PC-3 (cell line): ENCODE measurements at regions not wholly inside any gene's neighbourhood (a gene's known extent, or its start where the extent isn't known, plus 50 kb on each side); places are given as distances from the start of the nearest gene placed in this dataset.

ENCODE experiments used
- CTCF ChIP-seq: fragments of 300-600 bp; sonication (generic); conservative IDR thresholded peaks from 2 replicates; pipeline ENCODE4 v1.5.1; 2017; ENCODE audit warnings: antibody characterized with exemption, low read depth, mild to moderate bottlenecking, low read length
- EZH2phosphoT487 ChIP-seq: fragments of 300-600 bp; sonication (generic); IDR thresholded peaks from 2 replicates; pipeline ENCODE4 v1.6.1; 2018; ENCODE audit warnings: mild to moderate bottlenecking, antibody characterized with exemption, low read length, borderline replicate concordance

- no peak for TF ChIP-seq EZH2phosphoT487
- no peak for TF ChIP-seq CTCF
Measured at GRCh38 chr20:24808616-24809015, 140.5 kb upstream of the CST7 start.
